GM10248 (cell line): ENCODE measurements at regions not wholly inside any gene's neighbourhood (a gene's known extent, or its start where the extent isn't known, plus 50 kb on each side); places are given as distances from the start of the nearest gene placed in this dataset.

ENCODE experiments used
- CTCF ChIA-PET: fragments of 300-600 bp; sonication (Branson Sonifier 250); formaldehyde crosslinking; extraction: SDS; loops from one replicate; lab custom pipeline; 2021; ENCODE audit warnings: antibody characterized with exemption; lab: Yijun Ruan, JAX
- POLR2A ChIA-PET: fragments of 350-650 bp; sonication (Branson Sonifier 250); formaldehyde crosslinking; extraction: SDS; loops from one replicate; lab custom pipeline; 2020; ENCODE audit warnings: antibody characterized with exemption; lab: Yijun Ruan, JAX
- DNase-seq: peaks from one replicate; pipeline ENCODE4 v3.0.0; 2012; ENCODE audit errors: extremely low spot score
- TF ChIP-seq, protein P1 (sequence below): IDR thresholded peaks from 2 replicates; pipeline ENCODE4 v1.5.1; 2012; ENCODE audit warnings: mild to moderate bottlenecking, low read depth; ENCODE audit errors: extremely low read depth, missing control alignments, control extremely low read depth

DNA sequence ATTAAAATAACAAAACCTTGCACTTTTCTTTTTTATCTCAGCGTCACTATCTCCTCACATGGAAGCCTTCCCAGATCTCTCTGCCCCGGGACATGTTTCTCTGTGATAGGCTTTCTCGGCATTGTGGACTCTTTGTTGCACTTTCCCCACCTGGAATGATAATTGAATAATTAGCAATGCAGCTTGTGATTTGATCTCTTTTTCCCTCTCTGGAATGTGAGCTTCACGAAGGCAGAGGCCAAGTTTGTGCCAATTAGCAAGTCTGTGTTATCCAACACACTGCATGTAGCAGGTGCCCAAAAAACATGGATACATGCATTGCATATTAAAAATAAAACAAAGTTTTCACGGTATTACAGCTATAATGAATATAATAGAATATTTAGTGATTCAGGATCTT is 431.2 kb downstream of the HAPSTR1 start:
- POLR2A ChIA-PET: no interaction called here
- CTCF ChIA-PET: interaction anchor here (1.3 to 1.5 kb wide), 2 partner anchors 9 to 10 kb away, joined by 4 to 5 read pairs; no protein-coding TSS in a partner anchor
- TF ChIP-seq, protein P1, sequence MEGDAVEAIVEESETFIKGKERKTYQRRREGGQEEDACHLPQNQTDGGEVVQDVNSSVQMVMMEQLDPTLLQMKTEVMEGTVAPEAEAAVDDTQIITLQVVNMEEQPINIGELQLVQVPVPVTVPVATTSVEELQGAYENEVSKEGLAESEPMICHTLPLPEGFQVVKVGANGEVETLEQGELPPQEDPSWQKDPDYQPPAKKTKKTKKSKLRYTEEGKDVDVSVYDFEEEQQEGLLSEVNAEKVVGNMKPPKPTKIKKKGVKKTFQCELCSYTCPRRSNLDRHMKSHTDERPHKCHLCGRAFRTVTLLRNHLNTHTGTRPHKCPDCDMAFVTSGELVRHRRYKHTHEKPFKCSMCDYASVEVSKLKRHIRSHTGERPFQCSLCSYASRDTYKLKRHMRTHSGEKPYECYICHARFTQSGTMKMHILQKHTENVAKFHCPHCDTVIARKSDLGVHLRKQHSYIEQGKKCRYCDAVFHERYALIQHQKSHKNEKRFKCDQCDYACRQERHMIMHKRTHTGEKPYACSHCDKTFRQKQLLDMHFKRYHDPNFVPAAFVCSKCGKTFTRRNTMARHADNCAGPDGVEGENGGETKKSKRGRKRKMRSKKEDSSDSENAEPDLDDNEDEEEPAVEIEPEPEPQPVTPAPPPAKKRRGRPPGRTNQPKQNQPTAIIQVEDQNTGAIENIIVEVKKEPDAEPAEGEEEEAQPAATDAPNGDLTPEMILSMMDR: no peak
- no peak for DNase-seq

DNA sequence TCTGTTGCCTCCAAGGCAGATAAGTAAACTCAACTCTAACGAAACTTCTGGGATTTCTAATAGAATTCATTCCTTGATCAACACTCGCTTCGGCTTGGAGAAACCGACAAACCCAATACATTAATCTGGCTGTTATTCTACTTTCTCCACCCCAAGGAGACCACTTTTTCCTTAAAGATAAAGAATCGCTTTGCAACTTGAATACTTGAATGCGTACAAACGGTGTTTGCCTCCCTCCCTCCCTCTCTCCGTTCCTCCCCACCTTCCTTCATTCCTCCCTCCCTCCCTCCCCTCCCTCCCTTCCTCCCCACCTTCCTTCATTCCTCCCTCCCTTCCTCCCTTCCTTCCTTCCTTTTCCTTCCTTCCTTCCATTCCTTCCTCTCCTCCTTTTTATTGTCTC is 432.6 kb downstream of the HAPSTR1 start:
- ChIA-PET CTCF (interaction anchor here (1.4 kb wide), 1 partner anchor 11 kb away, joined by 3 read pairs; no protein-coding TSS in a partner anchor), POLR2A (no interaction called here)
- TF ChIP-seq, protein P1: no peak
- DNase-seq: no peak

DNA sequence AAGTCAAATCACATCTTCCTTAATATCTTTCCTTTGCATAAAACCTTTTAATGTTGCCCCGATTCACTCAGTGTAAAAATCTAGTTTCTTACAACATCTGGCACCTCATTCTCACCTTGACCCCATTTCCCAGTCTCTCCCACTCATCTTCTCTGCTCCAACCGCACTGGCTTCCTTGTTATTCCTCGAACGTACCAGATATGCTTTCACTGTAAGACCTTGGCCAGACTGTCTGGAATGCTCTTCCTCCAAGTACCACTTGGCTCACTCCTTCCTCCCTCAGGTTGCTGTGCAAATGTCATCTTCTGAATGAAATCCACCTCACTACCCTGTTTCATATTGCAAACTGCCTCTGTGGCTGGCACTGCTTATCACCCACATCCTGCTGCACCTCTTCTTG is 433.6 kb downstream of the HAPSTR1 start:
- TF ChIP-seq, protein P1: no peak
- ChIA-PET CTCF (interaction anchor here (1.4 kb wide), 1 partner anchor 12 kb away, joined by 3 read pairs; no protein-coding TSS in a partner anchor), POLR2A (no interaction called here)
- DNase-seq: no peak

DNA sequence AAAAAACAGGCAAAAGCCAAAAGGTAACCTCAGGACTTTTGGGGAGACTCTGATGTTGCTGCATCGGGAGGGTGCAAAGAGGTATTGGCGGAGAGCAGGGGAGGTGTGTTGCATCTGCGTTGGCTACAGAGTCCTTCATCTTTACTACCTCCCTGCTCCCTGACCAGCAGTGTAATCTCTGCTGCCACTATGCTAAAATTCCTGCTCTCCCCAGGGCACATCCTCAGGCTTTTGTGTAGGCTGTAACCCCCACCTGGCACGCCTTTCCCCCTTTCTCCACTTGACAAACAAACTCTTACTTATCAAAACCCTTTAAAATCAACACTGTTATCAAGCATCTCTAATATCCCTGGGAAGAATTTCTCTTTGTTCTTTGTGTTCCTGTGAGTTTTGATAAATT is 435.3 kb downstream of the HAPSTR1 start:
- no peak for DNase-seq
- TF ChIP-seq, protein P1: no peak
- ChIA-PET POLR2A (no interaction called here), CTCF (no interaction called here)

DNA sequence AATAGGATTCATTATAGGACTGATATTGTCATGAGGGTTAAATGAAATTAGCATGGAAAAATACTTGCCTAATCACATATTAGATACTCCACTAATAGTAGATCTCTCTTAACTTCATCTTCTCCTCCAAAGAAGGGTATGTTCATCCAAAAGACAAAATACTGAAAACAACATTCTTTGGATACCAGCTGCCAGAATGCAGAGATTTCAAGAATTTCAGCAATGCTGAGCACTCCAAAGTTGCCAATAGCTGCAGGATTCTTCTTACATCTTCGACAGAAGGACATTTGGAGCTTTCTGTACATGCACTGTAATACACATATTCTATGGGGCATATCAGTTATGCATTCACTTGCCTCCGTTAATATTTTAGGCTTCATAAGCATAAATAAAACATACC is 436.5 kb downstream of the HAPSTR1 start:
- TF ChIP-seq, protein P1: no peak
- ChIA-PET CTCF (no interaction called here), POLR2A (no interaction called here)
- DNase-seq: no peak

DNA sequence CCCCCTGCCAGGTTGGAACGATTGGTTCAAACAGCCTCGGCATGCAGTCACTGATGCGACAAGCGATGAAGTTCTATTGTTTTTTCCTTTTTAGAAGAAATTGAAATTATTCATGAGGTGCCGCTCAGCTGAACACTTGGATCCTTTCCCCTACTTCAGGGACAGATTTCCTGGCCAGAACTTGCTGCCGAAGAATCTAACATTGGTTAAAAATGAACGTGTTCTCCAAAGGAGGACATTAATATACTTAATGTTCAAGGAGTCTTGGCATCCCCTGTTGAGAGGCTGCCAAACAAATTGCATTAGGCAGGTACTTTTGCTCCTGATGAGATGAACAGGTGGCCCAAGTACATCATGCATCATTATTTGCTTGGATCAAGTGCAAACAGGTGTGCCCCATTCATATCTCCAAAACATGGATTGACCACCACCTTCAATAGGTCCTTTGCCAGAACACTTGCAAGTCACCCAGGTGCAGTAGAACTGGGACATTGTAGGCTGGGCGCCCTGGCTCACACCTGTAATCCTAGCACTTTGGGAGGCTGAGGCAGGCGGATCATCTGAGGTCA is 437.2 kb downstream of the HAPSTR1 start:
- TF ChIP-seq, protein P1: no peak
- POLR2A ChIA-PET: no interaction called here

More for the DNA sequence above, 437.2 kb downstream of the HAPSTR1 start:
- DNase-seq: no peak
- CTCF ChIA-PET: no interaction called here
